ENCODE measurements at regions not wholly inside any gene's neighbourhood (a gene's known extent, or its start where the extent isn't known, plus 50 kb on each side); places are given as distances from the start of the nearest gene placed in this dataset.

- DNase-seq (ENCODE audit: low read depth), result no peak
These were observed 122.6 kb upstream of the PHACTR1 start for GRCh38 chr6:12593771-12594529.

GRCh38 chr6:12594530-12594893 lies 122.1 kb upstream of the PHACTR1 start:
- no peak for TF ChIP-seq CTCF (IDR thresholded peaks at IDR 0.05; ENCODE audit: insufficient read depth, low read depth, low read length)
- no peak overlapping the region for H3K4me3 ChIP-seq (ENCODE audit: low read depth, low read length)
- no peak for DNase-seq (ENCODE audit: low read depth)

More at GRCh38 chr6:12593771-12594529, 122.6 kb upstream of the PHACTR1 start:
- H3K4me3 ChIP-seq (ENCODE audit: low read depth, low read length), result no peak overlapping the region
- no peak for TF ChIP-seq CTCF (IDR thresholded peaks at IDR 0.05; ENCODE audit: insufficient read depth, low read depth, low read length)

GRCh38 chr6:12595161-12595811 lies 121.3 kb upstream of the PHACTR1 start:
- no peak for TF ChIP-seq CTCF (IDR thresholded peaks at IDR 0.05; ENCODE audit: insufficient read depth, low read depth, low read length)
- DNase-seq (ENCODE audit: low read depth), result peak; percentile 79
- no peak overlapping the region for H3K4me3 ChIP-seq (ENCODE audit: low read depth, low read length)

GRCh38 chr6:12596731-12597130 lies 119.8 kb upstream of the PHACTR1 start:
- TF ChIP-seq CTCF (IDR thresholded peaks at IDR 0.05; ENCODE audit: insufficient read depth, low read depth, low read length), result no peak
- H3K4me3 ChIP-seq (ENCODE audit: low read depth, low read length), result no peak overlapping the region
- DNase-seq (ENCODE audit: low read depth), result no peak

- H3K4me3 ChIP-seq (ENCODE audit: low read depth, low read length), result no peak overlapping the region
- DNase-seq (ENCODE audit: low read depth), result no peak
- TF ChIP-seq CTCF (IDR thresholded peaks at IDR 0.05; ENCODE audit: insufficient read depth, low read depth, low read length), result no peak
These were observed 117.6 kb upstream of the PHACTR1 start for GRCh38 chr6:12598919-12599318.

GRCh38 chr6:12601881-12602280 lies 114.7 kb upstream of the PHACTR1 start:
- DNase-seq (ENCODE audit: low read depth), result no peak
- H3K4me3 ChIP-seq (ENCODE audit: low read depth, low read length), result no peak overlapping the region
- TF ChIP-seq CTCF (IDR thresholded peaks at IDR 0.05; ENCODE audit: insufficient read depth, low read depth, low read length), result no peak
